HEK293T (cell line): ENCODE measurements at regions not wholly inside any gene's neighbourhood (a gene's known extent, or its start where the extent isn't known, plus 50 kb on each side); places are given as distances from the start of the nearest gene placed in this dataset.

Source experiments
- CTCF ChIA-PET: fragments of 350-600 bp; formaldehyde crosslinking; extraction: SDS; loops from one replicate; lab custom pipeline; 2021; ENCODE audit warnings: antibody characterized with exemption, inconsistent platforms; lab: Yijun Ruan, JAX
- POLR2A ChIA-PET: fragments of 350-600 bp; formaldehyde crosslinking; extraction: SDS; loops from one replicate; lab custom pipeline; 2020; ENCODE audit warnings: antibody characterized with exemption, inconsistent platforms; lab: Yijun Ruan, JAX
- DNase-seq: peaks from one replicate; pipeline ENCODE4 v3.0.0; 2012; ENCODE audit warnings: mixed read lengths; ENCODE audit errors: extremely low spot score
- ARNT ChIP-seq: fragments of 450-650 bp; IDR thresholded peaks from 2 replicates; pipeline ENCODE4 v1.6.1; 2017; ENCODE audit warnings: mild to moderate bottlenecking
- BHLHE40 ChIP-seq: fragments of 450-650 bp; IDR thresholded peaks from 2 replicates; pipeline ENCODE4 v1.6.1; 2016; ENCODE audit warnings: mild to moderate bottlenecking, moderate library complexity, borderline replicate concordance
- CTBP1 ChIP-seq: fragments of 450-650 bp; IDR thresholded peaks from 2 replicates; pipeline ENCODE4 v1.6.1; 2016; ENCODE audit warnings: borderline replicate concordance
- ELF4 ChIP-seq: fragments of 450-650 bp; IDR thresholded peaks from 2 replicates; pipeline ENCODE4 v1.6.1; 2017; ENCODE audit warnings: antibody characterized with exemption
- FOXA1 ChIP-seq: fragments of 450-650 bp; IDR thresholded peaks from 2 replicates; pipeline ENCODE4 v1.6.1; 2016; ENCODE audit warnings: mild to moderate bottlenecking
- FOXK2 ChIP-seq: fragments of 450-650 bp; IDR thresholded peaks from 2 replicates; pipeline ENCODE4 v1.6.1; 2016; ENCODE audit warnings: mild to moderate bottlenecking
- FOXM1 ChIP-seq: fragments of 450-650 bp; IDR thresholded peaks from 2 replicates; pipeline ENCODE4 v1.6.1; 2017; ENCODE audit warnings: mild to moderate bottlenecking, borderline replicate concordance
- HDGF ChIP-seq: fragments of 450-650 bp; IDR thresholded peaks from 2 replicates; pipeline ENCODE4 v1.6.1; 2017; ENCODE audit warnings: antibody characterized with exemption, borderline replicate concordance
- L3MBTL2 ChIP-seq: fragments of 450-650 bp; conservative IDR thresholded peaks from 2 replicates; pipeline ENCODE4 v1.6.1; 2016; ENCODE audit warnings: mild to moderate bottlenecking
- LEF1 ChIP-seq: fragments of 450-650 bp; IDR thresholded peaks from 2 replicates; pipeline ENCODE4 v1.6.1; 2017; ENCODE audit warnings: mild to moderate bottlenecking, borderline replicate concordance
- NFRKB ChIP-seq: fragments of 450-650 bp; IDR thresholded peaks from 2 replicates; pipeline ENCODE4 v1.6.1; 2016; ENCODE audit warnings: mild to moderate bottlenecking, moderate library complexity
- SP1 ChIP-seq: fragments of 450-650 bp; IDR thresholded peaks from 2 replicates; pipeline ENCODE4 v1.6.1; 2017
- SUZ12 ChIP-seq: fragments of 450-650 bp; IDR thresholded peaks from 2 replicates; pipeline ENCODE4 v1.6.1; 2016; ENCODE audit warnings: mild to moderate bottlenecking
- TARDBP ChIP-seq: fragments of 450-650 bp; IDR thresholded peaks from 2 replicates; pipeline ENCODE4 v1.6.1; 2016
- ZNF384 ChIP-seq: fragments of 450-650 bp; IDR thresholded peaks from 2 replicates; pipeline ENCODE4 v1.6.1; 2016
- TF ChIP-seq, protein P1 (sequence below): fragments of 450-650 bp; IDR thresholded peaks from 2 replicates; pipeline ENCODE4 v1.6.1; 2016

DNA sequence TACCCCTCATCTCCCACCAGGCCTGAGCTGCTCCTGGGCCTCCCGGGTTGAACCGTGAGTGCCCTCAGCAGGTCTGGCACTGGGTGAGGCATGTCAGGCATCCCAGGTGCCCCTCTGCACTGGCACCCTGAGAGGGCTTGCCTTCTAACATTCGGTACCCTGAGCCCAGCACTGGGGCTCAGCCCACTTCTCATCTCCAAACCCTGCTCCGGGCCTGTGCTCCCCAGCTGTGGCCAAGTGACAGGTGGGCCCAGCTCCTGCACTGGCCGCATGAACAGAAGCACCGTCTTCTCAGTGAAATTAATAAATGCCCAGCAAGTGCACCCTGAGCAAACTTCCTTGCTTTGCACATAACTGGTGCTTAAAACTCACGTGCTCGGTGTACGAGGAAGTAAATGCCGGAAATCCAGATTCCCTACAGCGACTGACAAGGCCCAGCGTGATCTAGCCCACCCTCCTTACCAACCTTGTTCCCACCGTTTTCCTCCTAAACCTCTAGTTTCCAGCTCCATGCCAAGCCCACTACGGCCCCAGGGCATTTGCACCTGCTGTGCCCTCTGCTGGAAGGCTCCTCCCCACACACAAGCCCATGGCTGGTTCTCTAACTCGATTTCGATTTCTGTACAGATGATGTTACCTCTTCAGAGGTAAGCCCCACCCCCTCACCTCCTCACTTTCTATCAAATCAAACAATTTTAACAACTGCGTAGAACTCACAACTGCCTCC is 115.2 kb upstream of the NCOR2 start:
- no peak for TF ChIP-seq ZNF384
- TF ChIP-seq ELF4, result no peak
- TF ChIP-seq L3MBTL2, result no peak
- POLR2A ChIA-PET, result interaction anchor here (1.0 kb wide), 1 partner anchor 11 kb away, joined by 3 read pairs; no protein-coding TSS in a partner anchor
- CTCF ChIA-PET, result interaction anchor here (0.9 kb wide), 1 partner anchor 19 kb away, joined by 3 read pairs; no protein-coding TSS in a partner anchor
- DNase-seq, result no peak

DNA sequence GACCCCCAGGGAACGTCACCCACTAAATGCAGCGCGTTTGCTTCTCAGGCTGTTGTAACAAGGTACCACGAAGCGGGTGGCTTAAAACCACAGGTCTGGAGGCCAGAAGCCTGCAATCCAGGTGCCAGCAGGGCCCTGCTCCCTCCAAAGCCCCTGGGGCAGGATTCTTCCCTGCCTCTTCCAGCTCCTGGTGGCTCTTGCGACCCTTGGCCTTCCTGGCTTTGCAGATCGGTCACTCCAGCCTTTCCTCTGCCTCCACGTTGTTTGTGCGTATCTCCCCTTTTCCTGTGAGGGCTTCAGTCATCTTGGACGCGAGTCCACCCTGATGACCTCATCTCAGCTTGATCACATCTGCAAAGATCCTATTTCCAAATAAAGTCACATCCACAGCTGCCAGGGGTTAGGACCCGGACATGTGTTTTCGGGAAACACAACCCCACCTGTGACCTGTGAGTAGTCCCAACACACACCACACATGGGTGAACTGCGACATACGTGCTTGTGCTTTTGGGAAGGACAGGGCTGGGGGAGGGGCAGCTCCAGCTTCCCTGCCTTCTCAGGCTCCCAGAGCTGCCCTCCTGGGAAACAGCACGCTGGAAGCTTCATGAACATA is 114.5 kb upstream of the NCOR2 start:
- ChIA-PET POLR2A (interaction anchor here (1.0 kb wide), 1 partner anchor 12 kb away, joined by 3 read pairs; no protein-coding TSS in a partner anchor), CTCF (interaction anchor here (0.6 to 0.8 kb wide), 2 partner anchors 84 to 86 kb away, joined by 4 to 5 read pairs; no protein-coding TSS in a partner anchor)
- no peak for DNase-seq
- TF ChIP-seq BHLHE40 (no peak), SP1 (no peak), ELF4 (no peak), ARNT (no peak), LEF1 (no peak), ZNF384 (no peak), FOXM1 (no peak)
- TF ChIP-seq, protein P1, sequence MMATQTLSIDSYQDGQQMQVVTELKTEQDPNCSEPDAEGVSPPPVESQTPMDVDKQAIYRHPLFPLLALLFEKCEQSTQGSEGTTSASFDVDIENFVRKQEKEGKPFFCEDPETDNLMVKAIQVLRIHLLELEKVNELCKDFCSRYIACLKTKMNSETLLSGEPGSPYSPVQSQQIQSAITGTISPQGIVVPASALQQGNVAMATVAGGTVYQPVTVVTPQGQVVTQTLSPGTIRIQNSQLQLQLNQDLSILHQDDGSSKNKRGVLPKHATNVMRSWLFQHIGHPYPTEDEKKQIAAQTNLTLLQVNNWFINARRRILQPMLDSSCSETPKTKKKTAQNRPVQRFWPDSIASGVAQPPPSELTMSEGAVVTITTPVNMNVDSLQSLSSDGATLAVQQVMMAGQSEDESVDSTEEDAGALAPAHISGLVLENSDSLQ, result no peak

DNA sequence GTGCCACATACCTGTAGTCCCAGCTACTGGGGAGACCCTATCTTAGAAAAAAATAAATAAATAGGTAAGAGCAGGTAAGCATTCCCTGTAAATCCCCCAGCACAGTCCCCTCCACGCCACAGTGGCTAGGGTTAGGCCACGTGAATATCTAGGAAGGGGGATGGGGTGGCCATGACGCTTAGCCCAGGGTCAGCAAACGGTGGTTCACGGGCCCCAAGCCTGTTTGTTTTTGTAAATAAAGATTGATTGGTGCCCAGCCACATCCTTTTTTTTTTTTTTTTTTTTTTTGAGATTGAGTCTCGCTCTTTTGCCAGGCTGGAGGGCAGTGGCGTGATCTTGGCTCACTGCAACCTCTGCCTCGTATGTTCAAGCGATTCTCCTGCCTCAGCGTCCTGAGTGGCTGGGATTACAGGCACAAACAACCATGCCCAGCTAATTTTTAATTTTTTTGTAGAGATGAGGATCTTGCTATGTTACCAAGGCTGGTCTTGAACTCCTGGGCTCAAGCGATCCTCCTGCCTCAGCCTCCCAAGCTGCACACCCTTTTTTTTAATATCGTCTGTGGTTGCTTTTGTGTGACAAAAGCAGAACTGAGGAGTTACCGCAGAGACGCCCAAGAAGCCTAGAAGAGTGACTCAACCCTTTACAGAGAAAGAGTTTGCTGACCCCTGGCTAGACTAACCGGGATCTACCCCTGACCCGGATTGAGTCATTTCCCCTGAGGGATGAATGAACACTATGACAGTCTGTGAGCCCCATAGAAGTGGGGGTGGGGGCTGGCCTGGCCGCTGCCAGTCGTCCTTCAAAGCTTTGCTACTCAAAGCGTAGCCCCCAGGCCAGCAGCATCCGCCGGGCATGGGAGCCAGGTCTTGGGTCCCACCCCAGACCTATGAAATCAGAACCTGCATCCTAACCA is 113.7 kb upstream of the NCOR2 start:
- ChIA-PET POLR2A (no interaction called here), CTCF (interaction anchor here (0.6 to 0.8 kb wide), 2 partner anchors 84 to 87 kb away, joined by 4 to 5 read pairs; no protein-coding TSS in a partner anchor)
- TF ChIP-seq ZNF384 (no peak), CTBP1 (no peak), ELF4 (no peak), NFRKB (no peak), ARNT (no peak), FOXA1 (no peak), LEF1 (no peak), SP1 (no peak)
- TF ChIP-seq, protein P1, result no peak
- peak; percentile 36 for DNase-seq

DNA sequence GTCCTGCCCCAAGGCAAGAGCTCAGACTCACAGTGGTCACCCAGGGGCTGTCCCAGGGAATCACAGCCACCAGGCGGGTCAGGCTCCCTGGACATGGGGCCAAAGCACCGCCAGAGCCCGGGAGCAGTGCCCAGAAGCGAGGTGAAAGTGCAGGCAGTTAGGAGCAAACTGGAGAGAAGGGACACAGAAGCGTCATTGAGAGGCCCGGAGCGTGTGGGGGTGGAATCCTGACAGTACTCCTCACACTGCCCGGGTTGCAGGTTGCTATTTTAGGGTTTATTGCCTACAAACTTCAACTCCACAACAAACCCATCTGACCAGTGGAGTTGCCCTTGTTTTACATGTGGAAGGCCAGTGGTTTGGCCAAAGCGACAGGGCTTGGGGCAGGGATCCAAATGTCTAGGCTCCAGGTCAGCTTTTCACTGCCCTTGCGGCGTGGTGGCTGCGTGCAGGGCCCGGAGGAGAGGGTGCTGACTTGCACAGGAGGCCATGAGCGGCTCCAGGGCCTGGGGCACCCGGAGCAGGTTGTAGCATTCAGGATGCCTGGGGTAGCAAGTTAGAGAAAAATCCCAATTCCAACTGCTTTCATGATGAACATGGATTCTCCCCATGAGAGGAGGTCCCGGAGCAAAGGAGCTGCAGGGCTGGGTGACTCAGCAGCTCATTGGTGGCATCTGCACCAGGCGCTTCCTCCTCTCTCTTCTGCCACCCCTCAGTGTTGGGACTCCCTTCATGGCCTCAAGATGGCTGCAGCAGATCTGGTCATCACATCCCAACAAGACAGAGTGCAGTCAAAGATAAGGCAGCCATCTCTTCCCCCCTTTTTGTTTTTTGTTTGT is 112.3 kb upstream of the NCOR2 start:
- TF ChIP-seq FOXK2, result no peak
- no peak for TF ChIP-seq SUZ12
- TF ChIP-seq ZNF384, result no peak
- TF ChIP-seq, protein P1, result no peak
- TF ChIP-seq NFRKB, result no peak
- no peak for TF ChIP-seq LEF1
- TF ChIP-seq TARDBP, result no peak
- TF ChIP-seq FOXM1, result no peak
- TF ChIP-seq L3MBTL2, result no peak
- no peak for TF ChIP-seq FOXA1
- no peak for TF ChIP-seq HDGF
- no peak for TF ChIP-seq ARNT
- no peak for TF ChIP-seq ELF4
- no peak for TF ChIP-seq BHLHE40
- TF ChIP-seq SP1, result no peak
- TF ChIP-seq CTBP1, result no peak
- DNase-seq, result no peak
- CTCF ChIA-PET, result no interaction called here
- POLR2A ChIA-PET, result no interaction called here

DNA sequence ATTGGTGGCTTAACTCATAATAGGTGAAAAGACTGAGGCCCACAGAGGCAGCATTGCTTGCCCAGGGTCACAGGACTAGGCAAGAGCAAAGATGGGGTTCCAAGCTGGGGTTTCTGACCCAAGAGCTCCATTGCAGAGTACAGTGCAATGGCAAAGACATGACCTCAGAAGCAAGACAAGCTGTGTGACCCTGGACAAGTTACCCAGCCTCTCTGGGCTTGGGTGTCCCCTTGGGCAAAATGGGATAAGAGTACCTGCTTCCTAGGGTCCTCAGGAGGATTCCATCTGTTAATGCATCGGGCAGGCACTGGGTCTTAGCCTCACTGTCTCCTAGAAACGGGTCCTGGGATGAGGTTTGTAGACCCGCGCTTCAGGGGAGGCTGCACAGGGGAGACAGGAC is 111.6 kb upstream of the NCOR2 start:
- TF ChIP-seq FOXA1, result no peak
- TF ChIP-seq LEF1, result no peak
- TF ChIP-seq ELF4, result no peak
- TF ChIP-seq ARNT, result no peak
- TF ChIP-seq SUZ12, result no peak
- TF ChIP-seq SP1, result no peak
- no peak for TF ChIP-seq ZNF384
- no peak for TF ChIP-seq HDGF
- no peak for TF ChIP-seq NFRKB
- TF ChIP-seq, protein P1, result no peak
- no peak for TF ChIP-seq L3MBTL2
- TF ChIP-seq FOXM1, result no peak
- no peak for TF ChIP-seq CTBP1
- no peak for TF ChIP-seq FOXK2
- no peak for TF ChIP-seq BHLHE40
- TF ChIP-seq TARDBP, result no peak
- ChIA-PET POLR2A (no interaction called here), CTCF (no interaction called here)
- no peak for DNase-seq
